Activated T-cell treated with anti-CD3 and anti-CD28 coated beads for 24 hours (primary cell): ENCODE measurements at regions not wholly inside any gene's neighbourhood (a gene's known extent, or its start where the extent isn't known, plus 50 kb on each side); places are given as distances from the start of the nearest gene placed in this dataset.

Source experiments
- DNase-seq: peaks from one replicate; pipeline ENCODE4 v3.0.0-alpha.2; 2020; ENCODE audit warnings: low read depth

DNA sequence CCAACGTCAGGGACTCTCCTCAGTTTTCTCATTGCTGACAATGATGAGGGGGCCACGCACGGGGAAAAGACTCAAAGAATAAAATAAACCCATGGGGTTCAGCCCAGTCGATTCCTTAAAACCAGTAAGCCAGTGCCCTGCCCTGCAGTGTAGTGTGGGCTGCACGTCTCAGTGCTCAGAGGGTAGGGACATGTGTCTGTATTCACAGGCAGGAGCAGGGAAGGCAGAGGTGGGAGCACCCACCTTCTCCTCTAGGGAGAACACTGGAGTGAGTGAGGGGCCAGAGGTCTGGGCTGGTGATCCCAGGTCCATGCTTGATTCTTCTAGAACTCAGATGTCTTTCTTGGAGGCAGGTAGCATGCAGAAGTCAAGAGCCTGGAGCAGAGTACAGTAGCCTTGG is 303.6 kb downstream of the MATN1 start:
- DNase-seq = no peak

DNA sequence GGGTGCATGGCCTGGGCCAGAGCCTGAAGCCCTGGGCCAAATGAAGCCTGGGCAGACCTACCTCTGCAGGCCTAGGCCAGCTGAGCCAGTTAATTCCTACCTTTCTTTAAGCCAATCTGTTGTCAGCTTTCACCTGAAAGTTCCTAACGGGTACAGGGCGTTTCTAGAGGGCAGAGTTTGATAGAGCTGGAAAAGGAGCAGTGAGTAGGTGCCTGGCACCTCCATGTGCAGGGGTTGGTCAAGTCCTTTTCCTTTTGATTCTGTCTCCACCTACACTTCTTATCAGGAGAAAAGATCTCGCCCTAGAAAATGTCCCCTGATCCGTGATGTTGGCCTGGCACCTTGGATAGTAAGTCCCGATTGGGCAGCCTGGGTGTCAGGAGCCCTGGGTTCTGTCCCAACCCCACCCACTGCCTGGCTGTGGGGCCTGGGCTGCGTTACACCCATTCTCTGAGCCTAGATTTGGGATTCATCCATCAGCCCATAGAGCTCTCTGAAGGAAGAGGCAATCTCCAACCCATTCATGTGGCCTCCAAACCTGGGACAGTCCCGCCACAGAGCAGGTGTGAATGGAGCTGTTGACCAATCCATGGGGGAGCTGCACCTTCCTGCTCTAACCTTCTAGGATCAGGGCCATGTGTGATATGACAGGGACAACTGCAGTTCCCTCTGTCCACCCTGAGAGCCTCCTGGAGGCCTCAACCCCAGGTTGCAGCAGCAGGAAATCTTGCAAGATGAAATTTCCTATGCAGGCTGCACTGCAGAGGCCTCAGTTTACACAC is 304.3 kb downstream of the MATN1 start:
- no peak for DNase-seq

DNA sequence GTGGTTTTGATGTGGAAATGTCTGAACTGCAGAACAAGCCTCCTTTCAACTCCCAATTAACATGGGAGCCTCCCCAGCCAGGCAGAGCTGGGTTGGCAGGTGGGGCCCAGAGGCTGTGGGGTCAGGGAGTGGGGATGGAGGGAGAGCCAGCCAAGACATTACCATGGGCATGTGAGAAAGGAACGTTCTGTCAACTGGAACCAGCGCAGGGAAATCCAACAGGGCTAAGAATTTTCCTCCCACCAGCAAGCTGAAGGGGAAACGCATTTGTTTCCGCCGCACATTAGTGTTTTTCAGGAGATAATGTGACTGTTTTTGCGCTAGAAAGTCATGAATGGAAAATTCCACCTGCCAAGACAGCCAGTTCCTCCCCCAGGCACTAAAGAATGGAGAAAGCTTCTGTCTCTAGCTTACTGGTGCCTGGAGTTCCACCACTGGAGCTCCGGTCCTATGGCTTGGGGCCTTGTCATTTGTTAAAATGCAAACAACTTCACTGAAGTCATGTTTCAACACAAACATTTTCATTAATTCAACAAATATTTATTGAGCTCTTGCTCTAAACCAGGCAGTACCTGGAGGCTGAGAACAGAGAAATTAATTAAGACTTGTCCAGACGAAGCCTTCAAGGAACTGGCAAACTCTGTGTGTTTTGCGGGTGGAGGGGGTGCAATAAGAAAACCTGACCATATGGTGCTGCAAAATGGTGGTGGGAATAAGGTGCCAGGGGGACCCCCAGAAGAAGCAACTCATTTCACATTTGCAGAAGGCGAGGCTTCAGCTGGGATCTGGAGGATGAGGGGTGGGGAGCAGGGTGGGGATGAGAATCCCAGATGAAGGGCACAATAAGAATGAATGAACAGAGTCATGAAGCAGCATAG is 305.1 kb downstream of the MATN1 start:
- no peak for DNase-seq

DNA sequence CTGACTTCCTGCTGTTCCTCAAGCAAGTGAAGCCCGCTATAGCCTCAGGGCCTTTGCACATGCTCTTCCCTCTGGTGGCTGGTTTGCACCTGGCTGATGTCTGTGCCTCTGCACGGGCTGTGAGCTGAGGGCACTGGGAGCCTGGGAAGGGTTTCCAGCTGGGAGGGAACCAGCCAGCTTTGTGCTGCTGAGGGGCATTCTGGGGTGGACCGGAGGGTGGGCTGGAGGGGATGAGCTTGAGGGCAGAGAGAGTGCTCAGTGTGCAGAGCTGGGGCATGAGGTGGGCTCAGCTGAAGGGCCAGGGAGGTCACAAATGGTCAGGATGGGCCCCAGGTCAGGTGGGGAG is 305.7 kb downstream of the MATN1 start:
- DNase-seq = no peak

DNA sequence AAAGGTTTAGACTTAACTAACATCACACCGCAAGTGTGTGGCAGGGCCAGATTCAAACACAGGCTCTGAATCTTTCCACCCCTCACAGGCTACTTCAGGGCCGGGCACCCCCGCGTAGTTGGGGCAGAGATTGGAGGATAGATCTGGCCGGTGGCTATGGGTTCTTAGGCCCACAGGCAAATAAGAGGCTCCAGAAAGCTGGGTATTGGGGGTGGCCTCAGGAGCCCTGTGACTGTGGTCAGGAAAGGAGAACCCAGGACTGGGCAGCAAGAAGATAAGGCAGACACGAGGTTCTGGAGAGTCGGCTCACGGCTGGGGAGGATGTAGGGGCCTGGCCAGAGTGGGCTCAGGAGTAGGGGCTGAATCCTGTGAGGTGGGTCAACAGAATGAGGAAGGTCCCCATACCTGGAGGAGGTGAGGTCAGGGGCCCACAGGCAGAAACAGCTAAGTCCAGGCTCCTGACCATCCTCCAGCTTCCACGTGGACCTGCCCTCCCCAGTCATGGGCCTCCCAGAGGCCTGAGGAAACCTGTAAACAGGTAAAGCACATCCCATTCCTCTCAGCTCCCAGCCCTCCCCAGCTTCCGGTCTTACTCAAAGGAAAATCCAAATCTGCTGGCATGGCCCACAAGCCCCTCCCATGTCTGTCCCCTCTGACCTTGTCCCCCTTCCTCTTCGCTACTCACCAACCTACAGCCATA is 306.2 kb downstream of the MATN1 start:
- DNase-seq = no peak

DNA sequence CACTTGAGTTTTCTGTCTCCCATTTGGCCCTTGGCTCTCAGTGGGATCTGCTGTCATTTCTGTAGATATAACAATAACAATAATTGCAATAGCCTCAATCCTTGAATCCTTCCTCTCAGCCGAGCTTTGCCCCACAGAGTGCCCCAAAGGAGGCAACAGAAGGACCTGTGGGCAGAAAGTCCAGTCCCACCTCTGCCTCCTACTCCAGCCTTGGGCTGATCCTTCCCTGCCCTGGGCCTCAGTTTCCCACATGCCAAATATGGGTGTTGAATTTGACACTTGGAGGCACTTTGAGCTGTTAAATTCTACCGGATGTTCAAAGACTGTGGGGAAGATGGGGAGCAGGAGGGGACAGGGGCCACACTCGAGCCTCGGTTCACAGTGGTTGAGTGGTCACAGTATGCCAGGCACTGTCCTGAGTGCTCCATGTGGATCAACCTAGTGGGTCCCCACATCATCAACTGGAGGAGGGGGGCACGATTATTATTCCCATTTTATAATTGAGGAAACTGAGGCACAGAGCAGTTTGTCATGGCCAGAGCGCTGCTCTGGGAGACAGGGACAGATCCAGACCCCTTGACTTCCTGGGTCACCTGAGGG is 307.1 kb downstream of the MATN1 start:
- no peak for DNase-seq

DNA sequence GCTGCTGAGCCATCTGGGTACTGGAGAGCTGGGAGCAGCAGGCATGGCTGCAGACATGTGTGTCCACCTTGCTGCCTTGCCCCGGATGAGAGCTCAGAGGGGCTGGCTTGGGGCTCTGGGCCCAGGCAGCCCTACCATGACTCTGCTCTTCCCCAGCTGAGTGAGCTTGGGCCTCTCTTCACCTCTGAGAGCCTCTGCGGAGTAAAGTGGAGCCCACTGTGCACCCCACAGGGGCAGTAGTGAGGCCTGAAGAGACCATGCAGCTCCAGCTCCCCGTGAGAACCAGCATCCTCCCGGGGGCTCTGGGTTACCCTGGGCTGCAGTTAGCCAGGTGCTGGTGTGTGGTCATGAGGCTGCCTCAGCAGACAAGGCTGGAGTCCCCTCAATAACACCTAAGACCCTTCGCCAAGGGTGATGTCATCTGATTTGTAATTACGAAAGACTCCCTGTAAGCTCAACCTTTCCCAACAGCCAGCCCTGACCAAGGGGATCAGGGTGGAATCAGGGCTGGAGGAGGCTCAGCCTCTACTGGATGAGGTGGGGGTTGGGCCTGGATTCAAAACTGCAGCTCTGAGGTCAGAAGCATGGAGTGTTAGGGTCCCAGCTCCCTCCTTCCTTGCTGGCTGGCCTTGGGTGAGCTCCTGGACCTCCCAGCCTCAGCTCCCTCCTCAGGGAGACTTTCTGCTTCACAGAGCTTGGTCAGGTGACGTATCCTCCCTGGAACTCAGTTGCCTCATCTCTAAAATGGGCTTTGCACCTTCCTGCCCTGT is 308.0 kb downstream of the MATN1 start:
- no peak for DNase-seq

DNA sequence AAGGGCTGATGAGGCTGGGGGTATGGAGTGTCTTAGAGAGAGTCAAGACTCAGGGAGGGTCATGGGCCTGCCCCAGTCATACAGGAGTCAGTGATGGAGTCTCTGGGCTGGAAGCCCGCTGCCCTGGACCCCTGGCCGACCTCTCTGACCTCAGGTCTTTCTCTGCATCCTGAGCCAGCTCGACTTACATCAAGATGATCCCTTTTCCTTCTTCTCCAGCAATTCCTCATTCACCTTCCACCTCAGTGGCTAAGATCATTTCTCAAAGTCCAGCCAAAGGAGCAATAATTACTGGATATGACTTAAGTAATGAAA is 308.6 kb downstream of the MATN1 start:
- no peak for DNase-seq

DNA sequence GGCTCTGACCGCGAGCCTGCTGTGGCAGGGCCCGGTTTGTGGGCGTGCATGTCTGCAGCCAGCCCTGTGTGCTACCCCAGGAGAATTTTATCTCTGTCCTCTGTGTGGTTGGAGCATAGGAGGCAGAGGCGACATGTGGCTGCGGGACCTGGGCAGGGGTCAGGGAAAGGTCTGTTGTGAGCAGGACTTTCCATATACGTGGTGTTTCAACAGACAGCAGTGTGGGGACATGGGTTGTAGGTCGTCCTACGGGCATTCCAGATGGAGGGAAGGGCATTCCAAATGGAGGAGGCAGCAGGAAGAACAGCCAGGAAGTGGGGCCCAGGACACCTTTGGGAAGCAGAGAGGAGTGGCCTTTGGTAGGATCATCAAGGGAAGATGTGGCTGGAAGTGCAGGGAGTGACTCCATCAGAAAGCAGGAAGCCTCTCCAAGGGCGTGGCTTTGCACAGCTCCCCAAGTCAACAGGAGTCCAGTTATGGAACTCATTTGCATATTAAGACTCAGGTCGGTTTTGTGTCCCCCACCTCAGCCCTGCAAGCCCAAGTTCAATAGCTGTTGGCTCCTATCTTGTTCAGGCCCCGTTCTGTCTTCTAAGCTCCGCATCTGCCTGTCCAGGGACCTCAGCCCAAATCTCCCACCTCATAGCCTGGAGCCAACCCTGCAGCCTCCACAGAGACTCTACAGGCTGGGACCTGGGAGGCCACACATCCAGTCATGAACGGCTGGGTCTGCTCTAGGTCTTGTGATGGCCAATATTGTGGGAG is 309.1 kb downstream of the MATN1 start:
- DNase-seq = no peak

DNA sequence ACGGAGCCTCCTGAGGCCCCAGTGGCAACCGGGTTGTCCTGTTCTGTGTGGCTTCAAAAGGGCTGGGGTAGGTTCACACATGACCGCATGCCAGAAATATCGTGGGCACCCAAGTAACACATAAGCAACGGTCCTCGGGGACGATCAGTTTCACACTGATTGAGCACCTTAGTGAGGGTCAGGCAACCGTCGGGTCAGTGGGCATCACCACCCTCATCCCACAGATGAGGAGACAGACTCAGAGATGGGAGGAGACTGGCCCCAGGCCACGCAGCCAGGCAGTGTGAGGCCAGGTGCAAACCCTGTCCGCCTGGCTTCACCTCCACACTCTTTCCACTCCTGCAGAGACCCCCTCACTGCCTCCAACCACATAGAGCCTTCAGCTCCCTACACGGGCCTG is 309.8 kb downstream of the MATN1 start:
- no peak for DNase-seq

DNA sequence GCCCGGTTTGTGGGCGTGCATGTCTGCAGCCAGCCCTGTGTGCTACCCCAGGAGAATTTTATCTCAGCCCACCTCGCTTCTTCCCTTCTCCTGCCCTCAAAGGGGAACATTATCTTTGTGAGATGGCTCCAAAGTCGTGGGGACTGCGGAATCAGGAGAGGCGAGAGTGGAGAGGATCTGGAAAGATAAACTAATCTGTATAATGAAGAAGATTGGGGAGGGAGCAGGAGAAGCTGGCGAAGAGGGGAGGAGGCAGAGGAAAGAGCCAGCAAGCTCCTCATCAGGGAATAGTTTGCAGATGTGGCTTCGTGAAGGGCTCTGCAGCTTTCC is 310.3 kb downstream of the MATN1 start:
- DNase-seq = no peak

DNA sequence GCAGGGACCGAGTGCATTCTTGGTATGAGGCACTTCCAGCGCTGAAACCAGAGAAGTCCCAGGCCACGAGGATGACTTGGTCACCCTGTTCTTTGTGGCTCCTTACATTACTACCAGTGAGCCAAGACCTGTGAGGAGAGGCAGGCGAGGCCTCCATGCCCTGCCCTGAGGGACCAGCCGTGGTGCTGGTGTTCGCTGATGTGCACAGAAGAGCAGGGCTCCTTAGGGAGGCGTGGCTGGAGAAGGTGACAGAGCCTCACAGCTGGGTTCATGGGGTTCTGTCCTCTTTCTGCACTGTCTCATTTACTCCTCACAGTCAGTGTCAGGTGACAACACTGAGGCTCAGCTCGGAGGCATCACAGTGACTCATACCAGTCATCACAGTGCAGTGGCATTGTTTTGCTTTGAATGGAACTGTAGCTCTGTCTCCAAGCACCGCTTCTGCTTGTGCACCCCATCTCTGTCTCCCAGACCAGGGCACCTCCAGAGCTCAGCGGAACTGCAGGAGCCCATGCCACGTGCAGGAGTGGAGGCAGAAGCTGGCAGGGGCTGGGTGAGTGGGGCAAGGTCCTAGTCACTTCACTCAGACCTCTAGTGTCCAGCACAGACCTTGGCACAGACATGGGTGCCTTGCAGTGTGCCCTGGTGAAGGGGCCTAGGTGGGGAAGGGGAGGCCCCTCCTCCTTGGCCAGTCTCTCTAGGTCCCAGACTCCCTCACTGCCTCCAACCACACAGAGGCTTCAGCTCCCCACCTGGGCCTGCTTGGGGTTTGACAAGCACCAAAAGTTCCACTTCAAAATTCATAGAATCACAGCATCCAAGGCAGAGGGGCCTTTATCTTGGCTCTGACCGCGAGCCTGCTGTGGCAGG is 310.9 kb downstream of the MATN1 start:
- no peak for DNase-seq

DNA sequence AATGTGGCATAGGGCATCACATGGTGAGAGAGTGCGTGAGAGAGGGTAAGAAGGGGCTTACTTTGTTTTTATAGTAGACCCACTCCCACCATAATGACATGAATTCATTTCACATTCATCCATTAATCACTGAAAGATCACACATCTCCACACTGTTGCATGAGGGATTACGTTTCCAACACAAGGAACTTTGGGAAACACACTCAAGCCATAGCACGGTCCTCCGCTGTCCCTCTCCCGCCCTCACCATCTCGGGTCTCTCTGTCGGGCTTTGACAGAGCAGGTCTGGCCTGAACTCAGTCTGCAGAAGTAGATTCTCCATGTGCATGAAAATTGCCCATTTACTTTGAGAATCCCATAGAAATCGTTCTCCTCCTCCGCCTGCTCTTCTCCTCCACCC is 312.2 kb downstream of the MATN1 start:
- DNase-seq = no peak

DNA sequence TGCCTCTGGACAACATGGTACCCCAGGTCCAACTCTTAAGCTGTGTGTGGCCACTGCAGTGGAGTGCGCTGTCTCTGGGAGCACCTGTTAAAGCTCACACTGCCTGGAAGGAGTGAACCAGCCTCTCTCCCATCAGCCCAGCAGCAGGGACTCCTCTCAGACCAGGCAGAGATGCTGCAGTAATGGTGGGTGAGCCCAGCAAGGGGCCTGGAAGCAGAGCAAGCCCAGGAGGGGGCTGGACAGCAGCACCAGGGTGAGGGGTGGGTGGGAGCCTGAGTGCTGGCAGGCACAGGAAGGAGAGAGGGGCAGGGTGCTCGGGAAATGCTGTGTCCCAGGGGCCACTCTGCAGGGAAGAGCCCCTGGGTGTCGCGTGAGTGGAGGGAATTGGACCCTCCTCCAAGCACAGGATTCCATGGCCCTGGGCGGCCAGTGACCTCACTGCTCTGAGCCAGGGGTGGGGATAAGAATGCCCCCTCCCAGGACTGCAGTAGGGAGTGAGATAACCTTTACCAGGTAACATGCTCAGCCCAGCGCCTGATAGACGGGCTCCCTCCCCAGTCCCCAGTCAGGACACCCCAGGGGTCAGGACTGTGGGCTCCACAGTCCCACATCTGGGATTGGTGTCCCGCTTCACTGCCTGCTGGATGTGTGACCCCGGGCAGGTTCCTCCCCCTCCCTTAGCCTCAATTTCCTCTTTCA is 313.1 kb downstream of the MATN1 start:
- DNase-seq = no peak

DNA sequence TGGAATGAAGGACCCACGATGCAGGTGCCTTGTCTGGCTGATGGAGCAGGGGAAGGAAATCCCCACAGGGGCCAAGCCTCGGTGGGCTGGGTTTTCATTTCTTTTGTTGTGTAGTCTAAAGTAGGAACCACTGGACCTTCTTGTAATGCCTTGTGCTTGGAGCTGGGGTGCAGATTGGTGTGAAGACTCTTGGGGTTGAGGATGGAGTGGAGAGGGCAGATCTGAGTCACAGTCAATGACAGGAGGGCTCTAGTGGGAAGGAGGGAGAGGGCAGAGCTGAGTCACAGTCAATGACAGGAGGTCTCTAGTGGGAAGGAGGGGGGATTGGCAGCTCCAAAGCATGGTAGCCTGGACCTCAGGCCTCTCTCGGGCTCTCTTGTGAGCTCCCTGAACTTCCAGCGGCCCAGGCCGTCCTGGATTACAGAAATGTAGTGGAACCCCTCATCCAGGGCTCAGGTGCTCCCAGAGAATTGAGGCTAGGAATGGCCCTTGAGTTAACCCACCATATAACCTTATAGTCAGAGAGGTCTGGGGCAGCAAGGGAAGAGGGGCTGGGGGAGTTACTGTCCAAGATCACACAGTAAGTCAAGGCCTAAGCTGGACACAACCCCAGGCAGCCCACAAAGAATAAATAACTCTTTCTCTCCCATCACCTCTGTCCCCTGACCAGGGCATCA is 313.8 kb downstream of the MATN1 start:
- no peak for DNase-seq

DNA sequence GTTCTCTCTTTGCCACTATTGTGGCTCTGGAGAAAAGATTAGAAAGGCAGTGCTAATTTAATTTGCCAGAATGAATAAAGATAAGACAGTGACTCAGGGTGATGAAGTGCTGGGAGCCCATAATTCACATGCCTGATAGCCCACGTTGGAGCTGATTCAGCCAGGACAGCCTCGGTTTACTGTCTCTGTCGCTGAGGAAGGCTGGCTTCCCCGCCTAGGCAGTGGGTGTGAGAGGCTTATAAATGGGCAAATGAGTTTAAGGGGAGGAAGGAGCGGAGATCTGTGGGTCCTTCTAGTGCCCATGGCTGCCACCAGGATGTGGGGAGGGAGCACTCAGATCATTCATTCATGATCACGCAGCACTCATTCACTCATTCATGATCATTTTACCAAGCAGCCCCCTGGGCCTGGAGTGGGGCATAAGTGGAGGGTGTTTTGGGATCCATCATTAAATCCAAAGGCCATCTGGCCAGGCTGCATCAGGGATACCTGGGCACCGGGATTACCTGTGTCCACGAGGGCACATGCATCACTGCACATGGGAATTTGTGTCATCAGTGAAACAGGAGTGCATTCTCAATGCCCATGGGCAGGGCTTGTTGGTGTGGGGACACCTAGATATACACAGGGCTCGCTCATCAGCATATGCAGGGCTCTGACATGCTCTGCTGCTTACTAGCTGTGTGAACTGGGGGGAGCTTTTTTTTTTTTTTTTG is 315.4 kb downstream of the MATN1 start:
- DNase-seq = no peak

DNA sequence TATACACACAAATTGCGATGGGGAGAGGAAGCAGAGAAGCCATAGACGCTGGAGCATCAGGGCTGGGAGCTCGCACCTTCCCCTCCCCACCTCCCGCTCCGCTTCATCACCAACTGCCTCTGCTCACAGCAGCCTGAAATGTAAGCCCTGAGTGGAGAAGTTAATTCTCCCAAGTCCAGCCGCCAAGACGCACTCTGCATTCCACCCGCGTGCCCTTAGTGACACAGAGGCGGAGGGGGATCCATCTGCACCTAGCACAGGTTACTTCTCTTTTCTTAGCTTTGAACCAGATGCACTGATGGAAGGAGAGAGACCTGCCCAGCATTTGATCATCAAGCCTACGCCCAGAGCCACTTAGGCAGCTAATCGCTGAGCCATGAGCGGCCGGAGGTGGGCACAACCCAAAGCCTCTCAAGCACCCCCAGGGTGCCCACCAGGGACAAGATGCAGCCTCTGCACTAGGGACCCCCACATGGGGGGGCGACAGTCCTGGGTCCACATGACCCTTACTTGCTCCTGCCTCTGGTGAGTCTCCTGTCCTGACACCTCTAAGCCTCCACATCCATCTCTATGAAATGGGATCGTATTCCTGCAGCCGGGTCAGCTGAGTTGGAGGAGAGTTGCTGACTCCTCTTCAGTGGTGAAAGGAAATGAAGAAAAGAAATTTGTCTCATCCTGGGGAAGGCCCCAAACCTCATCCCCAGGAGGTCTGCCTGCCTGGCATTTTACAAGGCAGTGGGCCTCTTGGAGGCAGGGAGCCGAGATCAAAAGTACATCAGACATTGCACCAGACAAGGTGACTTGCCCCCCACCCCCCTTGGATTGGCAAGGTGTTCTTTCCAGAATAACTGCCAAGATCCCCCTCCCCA is 316.2 kb downstream of the MATN1 start:
- no peak for DNase-seq
